NCI-H1417 treated with DMSO at 0.1 percent for 48 hours (cell line): ENCODE measurements at regions not wholly inside any gene's neighbourhood (a gene's known extent, or its start where the extent isn't known, plus 50 kb on each side); places are given as distances from the start of the nearest gene placed in this dataset.
"Not testable (repeated sequence)": the region's sequence is repeated elsewhere in the genome, so short reads cannot be mapped to it uniquely, and the experiment has no call there.

Experiments
- DNase-seq: peaks from one replicate; lab custom pipeline; 2025; lab: John Stamatoyannopoulos, UW

- DNase-seq, result no peak
These were observed 256.3 kb upstream of the MINDY3 start for GRCh38 chr10:16116404-16117304.

- no peak for DNase-seq
These were observed 257.0 kb upstream of the MINDY3 start for GRCh38 chr10:16117305-16117695.

- DNase-seq, result no peak
These were observed 259.1 kb upstream of the MINDY3 start for GRCh38 chr10:16119445-16119844.

GRCh38 chr10:16120563-16120962 lies 260.3 kb upstream of the MINDY3 start:
- no peak for DNase-seq

GRCh38 chr10:16141499-16141898 lies 281.2 kb upstream of the MINDY3 start:
- DNase-seq, result no peak

- no peak for DNase-seq
These were observed 286.7 kb upstream of the MINDY3 start for GRCh38 chr10:16146993-16147392.

GRCh38 chr10:16155834-16156233 lies 281.0 kb upstream of the PTER start:
- DNase-seq, result no peak

GRCh38 chr10:16156681-16157080 lies 280.1 kb upstream of the PTER start:
- DNase-seq, result no peak

GRCh38 chr10:16165067-16165466 lies 271.7 kb upstream of the PTER start:
- DNase-seq, result not testable (repeated sequence)

- DNase-seq, result no peak
These were observed 254.7 kb upstream of the PTER start for GRCh38 chr10:16182144-16182543.

GRCh38 chr10:16182688-16183087 lies 254.1 kb upstream of the PTER start:
- DNase-seq, result no peak

GRCh38 chr10:16184096-16184597 lies 252.7 kb upstream of the PTER start:
- DNase-seq, result no peak

- no peak for DNase-seq
These were observed 251.9 kb upstream of the PTER start for GRCh38 chr10:16184906-16185305.

GRCh38 chr10:16186564-16186963 lies 250.2 kb upstream of the PTER start:
- DNase-seq, result no peak

GRCh38 chr10:16187161-16187560 lies 249.6 kb upstream of the PTER start:
- no peak for DNase-seq

- no peak for DNase-seq
These were observed 244.5 kb upstream of the PTER start for GRCh38 chr10:16192337-16192736.

- no peak for DNase-seq
These were observed 243.6 kb upstream of the PTER start for GRCh38 chr10:16193241-16193640.

GRCh38 chr10:16195178-16195769 lies 241.5 kb upstream of the PTER start:
- no peak for DNase-seq

- DNase-seq, result no peak
These were observed 240.9 kb upstream of the PTER start for GRCh38 chr10:16195894-16196293.

- DNase-seq, result no peak
These were observed 237.6 kb upstream of the PTER start for GRCh38 chr10:16199216-16199615.

GRCh38 chr10:16223618-16224017 lies 213.2 kb upstream of the PTER start:
- not testable (repeated sequence) for DNase-seq

GRCh38 chr10:16227674-16228073 lies 209.1 kb upstream of the PTER start:
- no peak for DNase-seq

- no peak for DNase-seq
These were observed 205.6 kb upstream of the PTER start for GRCh38 chr10:16231176-16231575.
